B cell (primary cell): ENCODE measurements at regions not wholly inside any gene's neighbourhood (a gene's known extent, or its start where the extent isn't known, plus 50 kb on each side); places are given as distances from the start of the nearest gene placed in this dataset.

ENCODE experiments used
- CTCF ChIP-seq: fragments of 200-600 bp; IDR thresholded peaks from one replicate; pipeline ENCODE4 v1.8.0; 2022; ENCODE audit warnings: antibody characterized with exemption, mild to moderate bottlenecking
- EZH2 ChIP-seq: IDR thresholded peaks from 2 replicates; pipeline ENCODE4 v1.6.1; 2012; ENCODE audit warnings: borderline replicate concordance, low read depth, mild to moderate bottlenecking, moderate library complexity, low read length; ENCODE audit not compliant: insufficient read depth, poor library complexity, severe bottlenecking

GRCh38 chr10:85032981-85033380, 704.6 kb downstream of the CCSER2 start:
- TF ChIP-seq CTCF (no peak), EZH2 (no peak)
